GM21515 (cell line): ENCODE measurements at regions not wholly inside any gene's neighbourhood (a gene's known extent, or its start where the extent isn't known, plus 50 kb on each side); places are given as distances from the start of the nearest gene placed in this dataset.

Experiments
- ATAC-seq: cut with Tn5 transposase; IDR thresholded peaks from one replicate; pipeline ENCODE4 v1.9.1; 2021; ENCODE audit not compliant: unreplicated experiment

DNA sequence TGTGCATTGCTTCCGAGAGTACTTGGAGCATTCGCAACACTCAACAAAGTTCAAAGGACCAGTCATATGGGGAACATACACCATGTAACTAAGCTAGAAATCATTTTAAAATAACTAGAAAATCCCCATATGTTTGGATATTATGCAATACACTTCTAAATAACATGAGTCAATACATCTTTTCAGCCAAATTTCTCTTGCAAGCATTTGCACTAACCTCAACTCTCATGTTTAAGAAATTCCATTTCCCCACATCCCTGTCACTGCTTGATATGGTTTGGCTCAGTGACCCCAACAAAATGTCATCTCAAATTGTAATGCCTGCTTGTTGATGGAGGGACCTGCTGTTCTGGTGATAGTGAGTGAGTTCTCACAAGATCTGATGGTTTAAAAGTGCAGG is 85.7 kb upstream of the CST7 start:
- no peak for ATAC-seq

DNA sequence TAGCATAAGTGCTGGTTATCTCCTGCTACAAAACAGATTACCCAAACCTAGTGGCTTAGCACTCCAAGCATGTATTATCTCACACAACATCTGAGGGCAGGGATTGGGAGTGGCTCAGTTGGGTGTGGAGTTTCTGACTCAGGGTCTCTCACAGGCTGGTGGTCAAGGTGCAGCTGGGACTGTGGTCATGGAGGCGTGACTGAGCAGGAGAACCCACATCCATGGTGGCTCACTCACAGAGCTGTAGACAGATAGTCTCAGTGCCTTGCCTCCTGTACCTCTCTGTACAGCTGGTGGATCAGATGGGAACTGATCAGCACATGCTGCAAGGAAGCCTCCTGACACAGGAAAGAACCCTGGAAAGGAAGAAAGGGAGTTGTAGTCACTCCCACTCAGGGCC is 83.1 kb upstream of the CST7 start:
- no peak for ATAC-seq

DNA sequence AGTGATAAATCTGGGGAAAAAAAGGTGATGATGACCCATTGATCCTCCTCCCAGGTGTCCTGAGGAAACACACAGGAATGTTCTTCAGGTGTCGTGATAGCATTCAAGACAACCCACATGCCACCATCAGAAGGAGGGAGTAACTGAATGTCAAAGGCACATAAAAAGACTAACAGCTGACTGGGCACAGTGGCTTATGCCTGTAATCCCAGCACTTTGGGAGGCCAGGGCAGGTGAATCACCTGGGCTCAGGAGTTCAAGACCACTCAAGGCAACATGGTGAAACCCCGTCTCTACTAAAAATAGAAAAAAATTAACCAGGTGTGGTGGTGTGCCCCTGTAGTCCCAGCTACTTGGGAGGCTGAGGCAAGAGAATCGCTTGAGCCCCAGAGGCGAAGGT is 82.3 kb upstream of the CST7 start:
- ATAC-seq, result no peak

- ATAC-seq, result no peak
These were observed 81.5 kb upstream of the CST7 start for GRCh38 chr20:24867556-24867955.

- ATAC-seq, result no peak
These were observed 80.6 kb upstream of the CST7 start for GRCh38 chr20:24868396-24868927.

GRCh38 chr20:24868959-24869358 is 80.1 kb upstream of the CST7 start:
- ATAC-seq, result no peak

GRCh38 chr20:24870057-24870456 is 79.0 kb upstream of the CST7 start:
- no peak for ATAC-seq

- no peak for ATAC-seq
These were observed 78.2 kb upstream of the CST7 start for GRCh38 chr20:24870881-24871280.

DNA sequence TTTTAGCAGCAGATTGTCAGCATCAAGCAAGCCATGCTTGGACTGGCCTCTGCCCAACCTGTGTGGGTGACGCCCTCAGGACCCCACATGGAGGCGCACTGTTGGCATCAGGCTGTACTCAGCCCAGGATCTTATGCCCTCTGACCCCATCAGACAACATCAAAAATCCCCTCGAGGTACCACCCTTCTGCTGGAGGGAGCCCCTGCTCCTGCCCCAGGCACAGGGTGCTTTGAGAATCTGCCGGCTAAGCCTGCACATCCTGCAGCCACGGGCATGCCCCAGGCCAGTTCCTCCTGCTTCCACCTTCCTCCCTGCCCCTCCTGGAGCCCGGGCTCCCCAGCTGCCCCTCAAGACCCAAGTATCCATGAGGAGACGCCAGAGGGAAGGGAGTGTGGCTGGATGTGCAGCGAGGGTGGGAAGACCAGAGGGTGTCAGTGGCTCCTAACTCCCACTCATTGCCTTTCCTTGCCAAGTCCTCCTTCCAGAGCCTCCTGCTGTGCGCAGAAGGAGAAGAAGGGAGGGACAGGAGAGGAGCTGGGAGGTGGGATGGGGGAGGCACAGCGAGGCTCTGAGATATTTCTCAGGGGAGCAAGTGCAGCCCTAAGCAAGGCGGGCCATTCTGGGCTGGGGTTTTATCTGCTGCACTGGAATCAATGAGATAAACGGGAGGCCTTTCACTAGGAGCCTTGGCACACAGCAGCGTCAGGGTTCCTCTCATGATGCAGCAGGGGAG is 77.4 kb upstream of the CST7 start:
- ATAC-seq, result no peak

DNA sequence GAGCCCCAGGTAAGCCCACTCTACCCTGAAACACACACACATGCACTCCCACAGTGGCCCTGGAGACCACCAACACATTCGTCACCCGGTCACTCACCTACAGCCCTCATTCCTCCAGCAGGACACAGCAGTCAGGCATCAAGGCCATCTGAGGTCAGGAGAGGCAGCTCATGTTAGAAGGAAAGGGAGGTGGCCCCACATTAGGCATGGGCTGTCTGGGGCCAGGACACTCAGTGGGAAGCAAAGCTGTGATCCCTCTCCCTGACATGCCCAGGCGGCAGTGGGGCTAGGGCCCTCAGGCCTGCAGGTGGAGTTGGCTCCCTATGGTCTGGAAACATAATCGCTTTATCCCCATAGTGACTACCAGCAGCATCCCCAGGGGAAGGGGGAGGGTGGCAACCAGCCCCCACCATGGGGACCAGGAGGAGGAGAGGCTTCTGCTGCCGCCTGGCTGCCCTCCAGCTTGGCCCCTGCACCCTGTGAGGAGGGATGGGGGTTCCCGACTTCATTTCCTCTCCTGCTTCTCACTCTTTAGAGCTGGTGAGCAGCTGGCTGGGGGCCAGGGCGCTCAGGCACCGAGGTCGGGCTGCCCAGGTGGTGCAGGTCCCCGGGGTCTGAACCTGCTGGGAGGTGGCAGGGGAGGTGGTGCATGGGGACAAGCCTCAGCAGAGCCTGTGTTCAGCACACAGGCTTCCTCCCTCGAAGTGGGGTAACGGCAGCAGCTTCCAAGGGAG is 76.6 kb upstream of the CST7 start:
- ATAC-seq, result no peak

DNA sequence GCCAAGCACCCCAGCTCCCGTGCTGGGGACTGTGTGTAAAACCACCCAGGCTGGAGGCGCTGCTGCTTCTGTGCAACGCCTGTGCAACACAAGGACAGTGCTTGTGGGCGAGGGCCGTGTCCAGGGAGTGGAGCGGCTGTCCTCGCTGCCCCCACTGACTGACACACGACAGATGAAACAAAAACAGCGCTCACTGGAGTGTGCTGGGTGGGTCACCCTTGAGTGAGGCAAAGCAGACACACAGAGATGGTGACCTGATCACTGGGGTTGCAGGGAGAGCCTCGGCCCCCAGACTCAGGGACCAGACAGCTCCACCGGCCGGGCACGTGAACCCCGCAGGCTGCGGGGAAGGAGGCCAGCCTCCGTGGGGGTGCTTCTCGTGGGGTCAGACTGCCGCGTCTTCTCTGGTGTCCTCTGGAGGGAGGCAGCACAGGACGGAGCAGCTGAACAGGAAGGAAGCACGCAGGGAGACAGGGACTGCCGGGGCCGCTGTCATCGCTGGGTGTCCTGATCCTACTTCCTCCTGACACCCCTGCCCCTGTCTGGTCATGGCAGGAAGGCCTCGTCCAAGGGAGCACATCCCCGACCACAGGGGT is 75.9 kb upstream of the CST7 start:
- no peak for ATAC-seq

DNA sequence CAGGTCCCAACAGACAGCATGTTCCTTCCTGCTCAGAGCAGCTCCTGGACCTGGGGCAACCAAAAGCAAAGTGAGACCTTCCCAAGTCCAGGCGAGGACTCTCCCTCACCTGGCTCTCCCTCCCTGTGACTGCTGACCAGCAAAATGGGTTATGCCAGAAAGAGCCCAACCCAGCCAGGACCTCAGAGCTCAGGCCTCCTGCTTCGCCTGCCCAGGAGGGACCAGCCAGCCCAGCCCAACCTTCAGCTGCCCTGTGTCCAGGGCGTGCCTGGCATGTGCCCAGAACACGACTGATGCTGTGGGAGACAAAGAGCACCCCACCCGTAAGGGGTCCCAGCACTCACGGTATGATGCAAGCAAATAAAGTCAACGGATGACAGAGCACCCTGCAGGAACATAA is 74.0 kb upstream of the CST7 start:
- no peak for ATAC-seq

GRCh38 chr20:24877652-24878051 is 71.4 kb upstream of the CST7 start:
- no peak for ATAC-seq

DNA sequence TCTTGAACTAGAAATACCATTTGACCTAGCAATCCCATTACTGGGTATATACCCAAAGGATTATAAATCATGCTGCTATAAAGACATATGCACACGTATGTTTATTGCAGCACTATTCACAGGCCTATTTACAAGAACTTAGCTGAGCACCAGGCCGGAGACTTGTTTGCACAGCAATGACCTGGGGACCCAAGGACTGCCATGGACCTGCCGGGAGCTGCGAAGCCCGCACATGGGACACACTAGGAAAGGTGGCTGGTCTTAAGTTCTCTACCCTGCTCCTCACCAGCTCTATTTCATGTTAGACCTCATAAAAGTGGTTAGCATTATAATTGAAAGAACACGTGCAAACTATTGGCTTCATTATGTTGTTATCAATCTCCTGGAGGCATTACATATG is 70.4 kb upstream of the CST7 start:
- ATAC-seq, result no peak

GRCh38 chr20:24879875-24880274 is 69.2 kb upstream of the CST7 start:
- ATAC-seq, result no peak

DNA sequence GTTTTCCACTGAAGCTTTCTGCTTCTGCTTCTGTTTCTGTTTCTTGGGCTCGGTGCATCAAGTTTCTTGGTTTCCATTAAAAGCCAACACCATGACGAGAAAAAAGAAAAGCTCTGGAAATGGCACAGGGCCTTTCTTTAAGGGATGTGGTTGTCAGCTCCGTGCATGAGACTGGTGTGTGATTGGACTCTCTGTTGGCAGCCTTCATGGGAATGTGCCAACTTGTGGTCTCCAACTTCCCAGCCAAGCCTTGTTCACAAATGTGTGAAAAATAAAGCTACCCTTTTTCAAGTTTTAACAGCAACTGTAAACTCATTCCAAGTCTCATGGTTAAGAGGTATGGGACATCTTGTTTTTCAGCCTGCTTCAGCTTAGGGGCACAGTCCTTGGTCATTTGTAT is 68.7 kb upstream of the CST7 start:
- ATAC-seq, result no peak

DNA sequence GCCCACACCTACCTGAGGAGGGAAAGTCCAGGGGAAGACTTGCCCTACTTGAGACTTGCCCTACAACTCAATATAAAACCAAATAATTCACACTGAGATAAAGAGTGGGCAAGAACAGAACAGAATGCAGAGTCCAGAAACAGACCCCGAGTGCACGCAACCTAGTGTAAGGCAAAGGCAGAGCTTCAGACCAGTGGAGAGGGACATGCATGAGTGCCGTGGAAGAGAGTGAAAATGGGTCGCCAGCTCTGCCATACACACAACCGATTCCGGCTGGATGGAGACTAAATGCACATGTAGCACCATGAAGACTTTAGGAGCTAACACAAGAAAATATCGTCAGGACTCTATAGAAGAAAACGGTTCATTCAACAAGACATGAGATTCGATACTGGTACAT is 58.8 kb upstream of the CST7 start:
- no peak for ATAC-seq

DNA sequence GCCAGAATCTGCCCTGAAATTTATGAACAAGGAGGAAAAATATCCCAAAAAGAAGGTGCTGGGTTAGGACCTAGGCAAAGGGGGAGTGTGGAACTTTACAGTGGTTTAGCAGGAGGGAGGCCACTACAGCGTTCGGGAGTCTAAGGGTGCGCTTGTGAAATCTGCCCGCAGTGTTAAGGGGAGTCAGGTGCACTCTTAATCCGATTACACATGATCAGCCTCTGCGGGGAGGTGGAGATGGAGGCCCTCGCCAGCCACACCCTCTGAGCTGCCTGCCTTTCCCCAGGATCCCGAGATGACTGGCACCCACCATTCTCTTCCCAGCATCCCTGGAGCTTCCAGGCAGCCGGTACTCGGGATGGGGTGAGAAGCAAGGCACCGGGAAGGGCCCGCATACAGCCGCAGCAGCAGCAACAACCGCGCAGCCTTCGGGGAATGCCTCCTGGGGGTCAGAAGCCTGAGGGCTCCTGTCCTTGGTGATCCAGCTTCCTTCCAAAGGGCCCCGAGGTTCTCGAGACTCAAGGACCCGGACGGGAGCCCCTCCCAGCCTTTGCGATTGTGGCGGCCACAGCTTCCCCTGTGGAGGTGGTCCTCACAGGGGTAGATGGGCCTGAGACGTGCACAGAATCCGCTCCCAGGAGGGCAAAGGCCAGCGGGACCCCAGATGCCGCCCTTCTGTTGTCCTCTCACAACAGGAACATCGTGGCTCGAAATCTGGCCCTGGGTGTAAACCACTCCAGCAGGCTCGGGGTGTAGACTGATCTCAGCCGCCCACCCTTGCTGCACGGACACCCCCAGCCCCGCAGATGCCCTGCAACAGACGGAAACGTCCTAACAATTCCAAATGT is 57.3 kb upstream of the CST7 start:
- ATAC-seq, result no peak

GRCh38 chr20:24892522-24892921 is 56.5 kb upstream of the CST7 start:
- no peak for ATAC-seq

GRCh38 chr20:24892931-24893330 is 56.1 kb upstream of the CST7 start:
- ATAC-seq, result no peak

- no peak for ATAC-seq
These were observed 54.6 kb upstream of the CST7 start for GRCh38 chr20:24894488-24894887.
